GM19099 (cell line): ENCODE measurements at regions not wholly inside any gene's neighbourhood (a gene's known extent, or its start where the extent isn't known, plus 50 kb on each side); places are given as distances from the start of the nearest gene placed in this dataset.

Experiments
- POLR2A ChIP-seq: IDR thresholded peaks from 3 replicates; pipeline ENCODE4 v1.6.1; 2011; ENCODE audit warnings: low read depth; ENCODE audit not compliant: insufficient read length; ENCODE audit errors: extremely low read depth

DNA sequence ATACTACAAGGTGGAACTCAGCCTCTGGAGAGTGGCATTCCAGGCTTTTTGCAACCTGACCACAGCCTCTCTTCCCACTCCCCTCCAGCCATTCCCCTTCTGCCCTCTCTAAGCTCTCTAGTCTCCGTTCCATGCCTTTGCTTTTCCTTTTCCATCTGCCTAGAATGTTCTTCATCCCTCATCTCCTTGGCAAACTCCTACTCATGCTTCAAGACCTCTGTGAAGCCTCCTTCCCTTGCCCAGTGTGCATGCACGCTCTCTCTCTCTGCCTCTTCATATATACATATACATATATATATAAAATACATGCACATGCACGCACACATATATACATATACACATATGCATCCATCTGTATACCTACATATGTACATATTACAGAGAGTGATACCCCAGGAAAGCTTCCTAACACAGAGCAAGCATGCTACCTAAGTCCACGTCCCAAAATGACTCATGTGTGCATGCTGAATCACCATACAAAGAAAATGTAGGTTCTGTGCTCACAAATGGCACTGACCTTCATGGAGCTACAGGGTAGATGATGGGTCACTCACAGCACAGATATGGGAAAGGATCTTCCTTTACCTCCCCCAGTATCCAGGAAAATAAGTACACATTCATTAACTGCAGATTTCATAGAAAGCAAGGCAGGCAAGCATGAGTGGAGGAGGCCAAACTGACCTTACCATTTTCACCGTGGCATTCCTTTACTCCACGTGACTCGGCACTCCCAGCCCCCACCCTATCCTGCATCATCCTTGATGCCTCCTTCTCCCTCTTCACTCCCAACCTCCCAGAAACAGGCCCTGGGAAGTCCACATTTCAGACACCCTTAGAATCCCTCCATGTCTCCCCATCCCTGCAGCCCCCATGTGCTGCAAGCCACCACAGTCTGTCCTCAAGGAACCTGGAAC, 238.4 kb upstream of the ZMIZ1 start:
- TF ChIP-seq POLR2A, result no peak

DNA sequence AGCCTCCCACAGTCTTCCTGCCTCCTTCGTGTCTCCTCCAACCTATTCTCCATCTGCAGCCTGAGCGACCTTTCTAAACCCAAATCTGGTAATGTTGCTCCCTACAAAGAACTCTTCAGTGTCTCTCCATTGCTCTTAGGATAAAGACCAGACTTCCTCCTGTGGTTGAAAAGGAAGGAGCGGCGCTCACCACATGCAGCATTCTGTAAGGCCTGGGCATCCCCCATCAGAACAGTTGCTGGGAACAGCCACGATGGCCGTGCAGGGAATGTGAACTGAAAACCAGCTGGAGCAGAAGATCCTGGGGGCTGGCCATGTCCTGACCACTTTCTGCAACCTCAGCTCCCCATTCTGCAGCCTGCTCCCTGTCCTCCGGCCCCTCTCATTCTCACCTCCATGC, 237.8 kb upstream of the ZMIZ1 start:
- no peak for TF ChIP-seq POLR2A

DNA sequence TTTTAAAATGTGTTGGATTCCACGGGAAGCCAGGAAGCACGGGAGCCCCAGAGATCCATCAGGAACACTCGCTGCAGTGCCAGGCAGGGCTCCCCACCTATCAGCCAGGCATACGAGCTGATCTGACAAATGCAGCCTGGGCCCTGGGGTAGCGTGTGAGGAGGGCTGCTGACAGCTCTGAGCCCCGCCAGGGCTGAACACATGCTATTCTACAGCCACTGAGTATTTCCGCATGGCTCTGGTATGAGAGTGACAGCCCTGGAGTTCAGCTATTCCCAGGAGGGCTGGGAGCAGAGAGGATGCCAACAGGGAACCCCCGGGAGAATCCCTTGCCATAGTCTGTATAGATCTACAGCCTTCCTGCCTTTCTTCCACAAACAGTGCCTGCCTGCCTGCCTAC, 237.3 kb upstream of the ZMIZ1 start:
- TF ChIP-seq POLR2A, result no peak

DNA sequence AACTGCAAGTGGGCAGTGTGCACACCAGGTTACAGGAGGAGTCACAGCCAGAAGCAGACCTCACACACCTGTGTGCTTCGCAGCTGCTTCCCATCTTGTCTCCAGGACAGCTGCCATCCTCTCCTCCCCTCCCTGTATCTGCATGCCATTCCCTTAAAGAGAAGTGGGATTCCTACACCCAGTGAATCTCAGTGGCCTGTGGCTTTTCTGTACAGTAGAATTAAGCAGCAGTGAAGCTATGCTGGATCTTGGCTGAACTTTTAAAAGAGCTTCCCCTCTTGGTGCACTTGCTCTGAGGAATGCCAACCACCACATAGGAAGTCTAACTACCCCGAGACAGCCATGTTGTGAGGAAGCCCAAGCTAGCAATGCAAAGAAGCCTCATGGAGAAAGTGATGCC, 236.5 kb upstream of the ZMIZ1 start:
- TF ChIP-seq POLR2A, result no peak

DNA sequence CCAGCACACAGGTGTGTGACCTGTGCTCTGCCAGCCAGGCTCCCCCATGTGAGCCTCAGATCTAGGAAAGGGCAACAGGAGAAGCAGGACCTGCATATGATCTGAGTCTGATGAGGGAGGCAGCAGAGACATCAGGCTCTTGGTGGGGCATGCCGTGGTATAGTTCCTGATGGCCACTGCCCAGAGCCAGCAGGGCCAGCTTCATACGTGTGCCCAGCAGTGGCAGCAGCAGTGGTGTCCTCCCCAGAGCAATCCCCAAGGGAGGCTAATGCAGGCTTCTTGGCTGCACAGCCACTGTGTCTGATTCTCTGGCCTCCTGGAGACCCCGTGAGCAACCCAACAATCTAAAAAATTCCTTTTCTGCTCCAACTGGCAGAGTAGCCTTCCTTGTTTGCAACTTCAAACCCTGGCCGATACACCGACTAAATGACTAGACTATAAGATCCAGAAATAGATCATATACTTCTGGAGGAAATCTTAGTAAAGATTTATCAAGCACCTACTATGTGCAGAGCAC, 230.6 kb upstream of the ZMIZ1 start:
- TF ChIP-seq POLR2A, result no peak

DNA sequence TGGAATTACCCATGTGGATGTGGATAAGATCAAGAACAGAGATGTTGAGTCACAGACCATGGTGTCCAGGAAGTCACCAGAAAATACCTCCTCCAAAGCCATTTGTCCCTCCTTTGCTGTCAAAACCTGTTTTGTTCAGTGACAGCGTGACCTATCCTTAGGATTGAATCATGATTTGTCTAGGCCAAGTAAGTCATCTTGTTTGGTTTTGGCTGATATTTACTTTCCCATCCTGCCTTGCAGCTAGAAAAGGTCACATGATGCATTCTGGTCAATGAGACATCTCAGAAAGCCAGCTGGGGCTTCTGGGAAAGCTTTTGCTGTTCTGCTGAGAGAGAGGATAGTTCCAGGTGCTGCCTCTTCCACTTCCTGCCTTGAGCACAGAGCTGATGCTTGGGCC, 225.3 kb upstream of the ZMIZ1 start:
- TF ChIP-seq POLR2A, result no peak

DNA sequence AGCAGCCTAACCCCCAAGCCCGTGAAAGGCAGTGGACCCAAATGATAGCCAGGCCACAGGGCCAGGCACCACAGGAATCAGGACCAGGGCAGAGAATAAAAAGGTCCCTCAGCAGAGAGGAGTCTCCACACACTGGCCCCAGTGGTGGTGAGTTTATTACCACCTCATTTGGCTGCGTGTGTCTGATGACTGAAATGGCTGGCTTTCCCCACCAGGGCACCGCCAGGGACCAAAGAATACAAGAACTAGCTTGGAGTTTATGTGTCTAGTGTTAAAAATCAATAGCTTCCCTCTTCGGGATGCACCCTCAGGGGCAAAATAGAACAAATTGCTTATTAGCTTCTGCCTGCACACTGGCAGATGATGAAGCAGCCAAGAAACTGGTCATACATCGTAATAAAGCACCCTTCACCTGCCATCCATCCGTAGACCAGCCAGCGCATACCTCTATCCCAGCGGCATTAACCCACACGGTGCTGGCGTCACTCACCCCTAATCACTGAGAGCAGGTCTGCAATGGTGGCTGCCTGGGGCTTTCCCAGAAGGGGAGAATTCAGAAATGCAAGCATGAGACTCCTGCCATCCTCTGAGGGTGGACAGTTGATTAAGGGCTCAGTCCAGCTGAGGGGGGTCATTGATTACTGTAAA, 223.7 kb upstream of the ZMIZ1 start:
- TF ChIP-seq POLR2A, result no peak

DNA sequence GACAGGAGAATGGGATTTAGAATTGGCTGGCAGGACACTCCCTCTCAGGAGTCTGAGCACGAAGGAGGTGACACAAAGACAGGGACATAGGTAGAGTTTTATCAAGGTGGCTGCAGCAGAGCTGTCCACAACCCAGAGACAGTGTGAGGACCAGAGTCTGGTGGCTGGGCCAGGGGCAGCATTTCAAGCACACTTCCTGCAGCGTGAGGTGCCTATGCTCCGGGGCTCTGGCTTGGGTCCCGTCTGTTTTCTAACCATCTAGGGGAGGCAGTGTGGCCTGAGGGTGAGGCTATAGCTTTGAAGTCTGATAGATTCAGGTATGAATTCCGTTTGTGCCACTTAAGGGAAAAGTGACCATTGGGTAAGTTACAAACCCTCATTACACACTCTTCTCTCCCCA, 222.7 kb upstream of the ZMIZ1 start:
- no peak for TF ChIP-seq POLR2A

DNA sequence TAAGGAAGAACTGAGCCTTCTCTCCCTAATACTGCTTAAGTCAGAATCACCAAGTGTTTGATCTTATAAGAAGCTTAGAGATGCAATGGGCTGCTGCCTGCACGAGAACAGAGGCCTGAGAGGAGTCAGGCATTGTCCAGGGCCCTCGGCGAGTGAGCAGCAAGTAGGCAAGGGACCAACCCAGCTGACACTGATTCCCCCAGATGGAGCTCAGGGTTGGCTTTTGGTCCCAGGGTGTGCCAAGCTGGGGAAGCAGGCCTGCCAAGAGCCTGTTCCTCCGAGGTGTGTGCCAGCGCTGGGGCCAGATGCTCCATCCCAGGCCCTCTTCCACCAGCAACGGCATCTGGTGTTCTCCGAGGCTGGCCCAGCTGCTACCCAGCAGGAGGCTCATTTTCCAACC, 222.0 kb upstream of the ZMIZ1 start:
- no peak for TF ChIP-seq POLR2A

DNA sequence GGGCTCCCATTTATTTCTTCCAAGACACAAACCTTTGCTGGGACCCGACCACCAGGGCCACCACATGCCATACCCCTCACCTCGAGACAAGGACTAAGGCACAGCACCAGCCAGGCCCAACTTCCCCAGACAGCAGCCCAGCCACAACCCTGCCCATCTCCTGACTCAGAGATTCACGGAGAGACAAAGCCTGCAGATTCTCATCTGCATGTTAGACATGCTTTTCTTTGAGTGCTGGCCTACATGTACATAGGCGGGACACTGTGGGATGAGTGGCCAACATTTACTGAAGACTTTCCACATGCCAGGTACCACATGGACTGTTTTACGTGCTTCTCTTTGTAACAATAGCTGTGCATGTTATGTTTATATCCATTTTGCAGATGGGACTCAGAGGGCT, 221.3 kb upstream of the ZMIZ1 start:
- TF ChIP-seq POLR2A, result no peak

DNA sequence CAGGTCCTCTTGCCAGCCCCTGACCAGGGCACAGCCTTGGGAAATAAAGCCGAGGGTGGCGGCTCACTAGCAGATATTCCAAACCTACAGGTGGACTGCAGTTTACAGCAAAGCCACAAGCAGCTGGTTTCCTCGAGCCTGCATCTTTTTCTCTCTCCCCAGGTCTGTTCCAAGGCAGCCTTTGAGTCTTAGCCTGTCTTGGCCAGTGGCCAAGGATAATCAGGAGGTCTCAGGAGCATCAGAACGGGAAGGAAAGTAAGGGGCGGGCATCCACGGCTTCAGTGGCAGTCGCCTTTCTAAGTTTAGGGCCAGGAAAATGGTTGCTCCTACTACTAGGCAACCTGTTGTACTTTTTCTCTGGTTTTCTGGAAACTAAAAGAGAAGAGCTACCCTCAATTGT, 219.7 kb upstream of the ZMIZ1 start:
- no peak for TF ChIP-seq POLR2A

DNA sequence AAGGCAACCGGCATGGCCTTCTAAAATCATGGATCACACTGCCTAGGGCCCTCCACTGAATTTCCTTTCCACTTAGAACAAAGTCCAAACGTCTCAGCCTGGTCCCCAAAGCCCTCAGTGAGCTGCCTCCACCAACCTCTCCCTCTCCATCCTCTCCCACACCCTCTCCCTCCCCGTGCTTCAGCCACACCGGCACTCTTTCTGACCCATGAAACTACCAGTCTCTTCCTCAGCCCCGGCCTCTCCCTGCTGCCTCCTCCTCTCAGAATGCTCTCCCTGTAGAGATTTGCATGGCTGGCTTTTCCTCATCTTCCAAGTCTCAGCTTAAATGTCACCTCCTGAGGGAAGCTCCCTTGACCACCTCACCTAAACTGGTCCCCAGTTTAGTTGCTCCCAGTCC, 219.0 kb upstream of the ZMIZ1 start:
- no peak for TF ChIP-seq POLR2A

DNA sequence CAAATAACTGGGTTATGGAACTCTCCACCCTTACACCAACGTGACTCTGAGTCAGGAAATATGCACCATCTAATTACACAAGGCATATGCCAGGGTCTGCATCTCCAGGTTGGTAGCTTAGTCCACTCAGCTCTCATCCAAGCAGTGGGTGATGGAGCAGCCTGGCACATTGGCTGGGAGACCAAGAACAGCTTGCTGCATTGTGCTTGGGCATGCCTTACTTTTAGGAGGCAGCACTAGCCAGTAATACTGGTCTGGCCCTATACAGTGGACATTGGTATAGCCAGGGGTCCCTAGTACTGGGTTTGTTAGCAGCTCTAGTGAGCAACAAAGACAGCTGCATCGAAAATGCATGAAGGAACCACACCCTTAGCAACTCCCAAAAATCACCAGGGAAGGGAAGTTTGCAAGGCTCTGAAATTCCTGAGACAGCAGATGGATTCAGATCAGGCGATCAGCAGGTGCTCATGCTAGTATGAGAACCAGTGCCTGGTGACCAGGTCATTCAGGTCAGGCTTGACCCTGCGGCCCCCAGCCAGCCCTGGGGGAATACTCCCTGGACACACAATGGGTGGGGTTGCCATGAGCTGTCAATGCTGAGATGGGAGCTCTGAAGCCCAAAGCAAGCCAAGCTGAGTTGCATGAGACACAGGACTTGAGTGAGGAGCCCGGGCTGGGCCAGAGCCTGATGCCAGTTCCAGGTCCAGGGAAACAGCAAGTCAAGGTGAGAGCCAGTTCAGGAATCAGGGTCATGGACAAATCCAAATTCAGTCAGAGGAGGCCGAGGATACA, 217.9 kb upstream of the ZMIZ1 start:
- TF ChIP-seq POLR2A, result no peak

DNA sequence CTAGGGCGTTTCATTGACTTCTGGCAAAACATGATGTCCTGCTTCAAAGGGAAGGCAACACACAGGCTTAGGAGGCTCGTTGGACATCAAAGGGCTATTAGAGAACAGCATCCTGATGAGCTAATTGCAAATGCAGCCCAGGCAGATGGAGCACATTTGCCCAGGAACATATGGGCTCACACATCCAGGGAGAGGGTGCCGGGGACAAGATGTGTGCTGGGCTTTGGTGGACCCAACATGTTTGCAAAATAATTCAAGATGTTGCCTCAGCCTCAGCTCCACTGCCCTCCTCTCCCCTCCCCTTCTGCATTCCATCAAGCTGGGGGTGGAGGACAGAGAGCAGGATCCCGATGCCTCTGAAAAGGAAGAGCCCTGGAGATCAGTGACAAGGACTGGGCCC, 217.1 kb upstream of the ZMIZ1 start:
- no peak for TF ChIP-seq POLR2A

DNA sequence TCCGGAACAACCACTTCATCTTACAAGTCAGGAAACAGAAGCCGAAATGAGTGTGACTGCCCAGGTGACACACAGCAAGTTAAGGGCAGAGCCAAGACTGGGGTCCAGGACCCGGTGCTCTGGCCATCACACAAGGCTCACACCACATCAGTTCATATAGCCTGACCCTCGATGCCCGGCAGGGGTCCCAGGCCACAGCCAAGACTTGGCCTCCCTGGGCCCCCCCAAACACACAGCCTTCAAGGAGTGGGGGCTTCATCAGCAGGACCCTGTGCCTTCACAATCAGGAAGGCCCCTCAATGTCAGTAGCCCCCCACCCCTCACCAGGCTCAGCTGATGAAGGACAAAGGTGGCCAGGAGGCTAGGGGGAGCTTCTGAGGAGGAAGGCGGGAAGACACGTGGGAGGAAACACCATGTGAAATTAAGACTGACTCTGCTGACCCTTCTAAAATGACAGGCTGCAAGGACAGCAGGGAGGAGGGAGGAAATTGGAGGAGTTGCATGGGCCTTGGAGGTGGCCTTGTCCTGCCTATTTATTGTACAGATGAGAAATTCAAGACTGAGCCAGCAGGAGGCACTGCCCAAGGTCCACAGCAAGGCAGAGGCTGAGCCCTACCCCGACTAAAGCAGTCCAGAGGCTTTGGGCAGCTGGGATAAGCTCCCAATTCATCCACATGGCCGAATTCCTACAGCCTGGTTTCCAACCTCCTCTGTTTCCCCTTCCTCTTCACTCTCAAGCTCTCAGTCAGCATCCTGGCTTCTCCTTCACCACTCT, 216.1 kb upstream of the ZMIZ1 start:
- TF ChIP-seq POLR2A, result no peak
